DMS53 treated with DMSO at 0.1 percent for 48 hours (cell line): ENCODE measurements at regions not wholly inside any gene's neighbourhood (a gene's known extent, or its start where the extent isn't known, plus 50 kb on each side); places are given as distances from the start of the nearest gene placed in this dataset.

Experiments
- DNase-seq: peaks from one replicate; lab custom pipeline; 2025; ENCODE audit not compliant: unreplicated experiment; lab: John Stamatoyannopoulos, UW

DNA sequence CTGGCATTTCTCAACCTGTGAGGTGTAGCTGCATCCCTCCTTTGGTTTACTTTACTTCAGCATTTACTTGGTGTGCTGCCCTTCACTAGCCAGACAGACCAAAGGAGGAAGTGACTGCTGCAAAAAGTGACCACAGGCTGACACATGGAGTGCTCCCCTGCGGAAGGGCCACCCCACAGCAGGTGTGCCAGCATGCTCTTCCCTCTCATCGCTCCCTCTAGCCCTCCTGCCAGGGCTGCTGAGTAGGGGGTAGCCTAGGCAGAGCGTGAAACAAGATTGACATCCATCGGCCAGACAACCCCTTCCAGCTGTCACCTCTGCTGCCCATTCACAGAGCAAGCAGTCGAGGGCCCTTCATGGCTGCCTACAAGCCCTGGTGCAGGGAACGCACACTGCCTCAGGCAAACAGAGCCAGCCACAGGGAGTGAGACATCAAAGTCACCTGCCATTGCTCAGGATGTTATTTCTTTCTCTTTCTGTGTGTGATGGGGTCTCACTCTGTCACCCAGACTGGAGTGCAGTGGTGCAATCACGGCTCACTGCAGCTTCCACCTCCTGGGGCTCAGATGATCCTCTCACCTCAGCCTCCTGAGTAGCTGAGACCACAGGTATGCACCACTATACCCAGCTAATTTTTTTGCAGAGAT lies 102.0 kb upstream of the RPS6KA2 start:
- no peak for DNase-seq

DNA sequence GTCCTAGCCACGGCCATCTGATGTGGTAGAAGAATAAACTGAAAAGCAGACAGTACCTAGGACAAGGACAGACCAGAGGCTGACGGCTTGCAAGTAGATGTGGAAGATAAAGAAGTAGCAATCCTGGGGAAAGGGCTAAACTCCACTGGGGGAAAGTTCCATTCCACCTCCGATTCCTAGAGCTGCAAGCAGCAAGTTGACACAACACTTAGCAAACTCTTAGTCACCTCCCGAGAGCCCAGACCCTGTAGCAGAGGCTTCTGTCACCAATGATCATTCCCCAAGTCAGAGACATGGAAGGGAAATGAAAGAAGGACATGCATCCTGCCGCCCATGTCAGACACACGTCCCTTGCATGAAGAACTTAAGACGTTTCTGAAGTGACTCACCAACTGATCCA lies 99.2 kb upstream of the RPS6KA2 start:
- DNase-seq = no peak

DNA sequence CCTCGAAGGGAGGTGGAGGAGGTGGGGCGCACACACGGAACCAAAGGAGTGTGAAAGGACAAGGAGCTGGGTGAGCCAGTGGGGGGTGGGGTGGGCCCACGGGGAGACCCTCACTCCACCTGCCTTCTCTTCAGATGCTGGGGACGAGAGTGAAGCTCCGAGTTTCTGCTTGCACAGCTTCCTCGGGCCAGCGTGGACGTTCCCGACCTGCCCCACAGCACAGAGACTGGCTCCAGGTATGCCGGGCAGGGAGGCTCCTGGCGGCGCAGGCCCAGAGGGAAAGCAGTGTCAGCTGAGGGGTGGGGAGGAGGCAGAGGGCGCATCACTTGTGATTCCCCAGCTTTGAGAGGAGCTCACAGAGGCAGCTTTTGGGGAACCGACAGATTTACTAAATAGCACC lies 98.5 kb upstream of the RPS6KA2 start:
- DNase-seq = no peak

DNA sequence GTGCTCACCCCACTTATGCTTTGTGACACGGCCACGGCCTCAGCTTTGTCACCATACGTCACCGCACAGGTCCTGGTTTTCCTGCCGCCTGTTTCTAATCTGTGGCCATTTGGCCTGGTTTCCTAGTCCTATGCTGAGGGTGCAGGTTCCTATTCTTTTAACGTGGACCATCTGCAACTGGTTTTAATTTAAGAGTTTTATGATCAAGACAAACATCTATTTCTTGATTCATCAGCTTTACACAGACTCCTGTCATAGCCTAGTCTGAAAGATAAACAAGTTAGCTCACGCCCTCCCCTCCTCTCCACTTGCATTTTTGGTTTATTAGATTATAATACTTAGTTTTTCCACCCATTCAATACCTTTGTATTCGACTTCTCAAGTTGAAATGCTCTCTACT lies 97.5 kb upstream of the RPS6KA2 start:
- no peak for DNase-seq

DNA sequence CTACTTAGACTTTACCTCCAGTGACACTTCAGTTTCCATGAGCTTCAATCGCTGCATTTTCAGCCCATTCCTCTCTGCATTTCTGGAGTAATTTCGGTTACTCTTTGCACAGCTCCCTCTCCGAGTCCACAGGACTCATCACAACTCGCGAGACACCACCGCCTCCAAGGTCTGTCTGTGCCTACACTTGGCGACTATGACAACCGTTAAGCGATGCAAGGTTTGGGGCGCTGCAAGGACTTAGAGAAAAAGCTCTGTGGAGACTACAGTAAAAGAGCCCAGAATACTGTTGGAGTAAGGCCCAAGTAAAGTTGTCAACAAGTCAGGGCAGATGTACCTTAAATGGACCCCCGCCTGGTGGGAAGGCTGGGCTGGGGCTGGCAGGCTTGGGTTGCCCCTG lies 95.7 kb upstream of the RPS6KA2 start:
- no peak for DNase-seq

DNA sequence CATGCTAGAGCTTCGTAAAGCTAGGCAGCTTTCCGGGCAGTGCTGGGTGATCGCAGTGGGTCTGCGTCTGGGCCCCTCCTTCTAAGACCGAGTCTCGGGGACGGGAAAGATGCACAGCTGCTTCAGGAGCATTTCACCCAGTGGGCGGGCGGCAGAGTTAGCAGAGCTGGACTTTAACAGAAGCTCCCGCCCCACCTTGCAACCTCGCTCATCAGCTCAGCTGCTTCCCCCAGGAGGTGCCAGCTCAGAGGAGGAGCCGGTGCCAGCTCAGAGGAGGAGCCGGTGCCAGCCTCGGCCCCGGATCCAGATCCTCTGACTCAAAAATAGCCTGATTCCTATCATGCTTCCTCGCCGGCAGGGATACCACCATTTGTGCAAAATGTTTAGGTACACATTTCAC lies 94.5 kb upstream of the RPS6KA2 start:
- no peak for DNase-seq

DNA sequence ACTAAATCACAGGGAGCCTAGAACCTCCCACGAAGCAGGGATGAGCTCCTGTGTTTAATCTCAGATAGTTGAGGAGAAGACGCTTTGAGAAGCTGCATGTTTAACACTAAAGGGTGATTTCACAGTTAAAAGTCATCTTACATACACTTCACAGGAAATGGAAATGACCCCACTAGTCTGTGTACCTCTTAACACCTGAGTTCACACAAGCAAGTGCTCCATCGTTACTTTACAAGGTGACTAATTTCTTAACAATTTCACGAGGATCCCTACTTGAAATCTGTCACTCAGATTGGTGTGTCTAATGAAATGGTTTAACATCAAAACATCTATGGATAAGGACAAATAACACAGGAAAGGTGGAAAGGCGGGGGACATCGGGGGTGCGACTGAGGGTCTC lies 93.8 kb upstream of the RPS6KA2 start:
- DNase-seq = no peak

DNA sequence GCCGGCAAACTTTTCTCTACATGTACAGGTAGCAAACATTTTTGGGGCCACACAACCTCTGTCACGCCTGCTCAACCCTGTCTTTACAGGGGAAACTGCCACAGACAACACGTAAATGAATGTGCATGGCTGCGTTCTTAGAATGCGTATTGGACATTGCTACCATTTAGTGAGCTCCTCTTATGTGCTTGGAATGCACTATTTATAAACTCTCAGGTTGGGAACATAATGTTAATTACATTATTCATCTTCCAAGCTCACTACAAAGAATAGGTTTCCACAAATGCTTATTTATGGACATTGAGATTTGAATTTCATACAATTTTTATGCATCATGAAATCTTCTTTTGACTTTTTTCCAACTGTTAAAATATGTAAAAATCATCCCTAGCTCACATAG lies 92.0 kb upstream of the RPS6KA2 start:
- no peak for DNase-seq

DNA sequence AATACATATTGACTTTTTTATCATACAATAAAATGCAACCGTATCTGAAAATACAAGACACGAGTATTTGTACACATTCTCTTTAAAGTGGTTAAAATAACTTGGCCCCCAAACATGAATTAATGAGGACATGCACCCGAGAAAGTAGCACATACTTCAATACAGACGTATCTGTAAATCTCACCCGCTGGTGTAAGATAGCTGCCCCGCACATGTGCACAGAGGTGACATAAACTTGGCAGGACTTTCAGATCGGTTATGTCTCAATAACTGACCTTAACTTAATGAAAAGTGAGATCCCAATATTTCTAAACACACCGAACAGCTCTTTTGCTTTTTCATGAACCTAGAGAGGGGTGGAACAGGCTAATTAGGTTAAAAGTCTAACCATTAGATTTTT lies 91.5 kb upstream of the RPS6KA2 start:
- no peak for DNase-seq

DNA sequence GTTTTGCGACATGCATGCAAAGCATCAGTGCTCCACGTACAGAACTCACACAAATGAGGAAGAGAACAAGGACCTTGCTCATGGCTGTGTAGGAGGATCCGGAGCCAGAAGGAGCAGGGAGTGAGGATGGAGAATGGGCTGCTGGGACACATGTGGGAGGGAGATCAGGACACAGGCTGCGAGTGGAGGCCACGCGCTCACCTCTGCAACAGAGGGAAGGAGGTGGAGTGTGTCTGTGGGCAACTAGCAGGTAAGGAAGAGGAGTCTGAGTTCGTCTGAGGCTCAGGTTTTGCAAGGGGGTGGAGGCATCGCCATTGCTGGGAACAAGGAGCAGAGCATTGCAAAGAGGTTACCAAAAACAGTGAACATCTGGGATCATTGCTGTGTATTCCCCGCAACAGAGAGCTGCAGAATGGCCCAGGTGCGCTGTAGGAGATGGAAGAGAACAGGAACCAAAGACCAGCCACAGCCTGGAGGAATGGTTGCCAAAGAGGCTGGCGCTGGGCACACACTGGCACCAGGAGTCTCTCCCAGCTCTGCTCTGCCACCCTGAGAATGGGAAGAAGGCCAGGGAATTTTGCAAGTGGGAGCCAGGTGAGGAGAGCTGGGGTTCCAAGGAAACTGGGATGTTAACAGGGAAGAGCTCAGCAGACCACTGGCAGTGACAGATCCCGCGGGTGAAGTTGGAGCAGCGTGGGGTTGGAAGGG lies 90.0 kb upstream of the RPS6KA2 start:
- DNase-seq = no peak

DNA sequence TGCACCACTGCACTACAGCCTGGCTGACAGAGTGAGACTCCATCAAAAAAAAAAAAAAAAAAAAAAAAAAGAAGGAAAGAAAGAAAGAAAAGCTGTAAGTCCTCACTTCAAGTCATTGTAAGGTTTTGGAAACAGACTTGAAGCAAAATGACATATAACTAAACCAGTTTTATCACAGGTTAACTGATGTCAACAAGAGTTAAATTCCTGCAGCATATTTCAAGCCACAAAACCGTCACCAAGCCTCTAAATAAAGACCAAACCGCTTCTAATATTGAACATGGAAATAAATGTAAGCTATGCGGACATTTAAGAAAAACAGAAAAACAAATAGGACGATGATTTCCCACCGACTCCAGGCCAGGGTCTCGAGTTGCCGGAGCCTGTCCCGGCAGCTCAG lies 88.9 kb upstream of the RPS6KA2 start:
- no peak for DNase-seq

DNA sequence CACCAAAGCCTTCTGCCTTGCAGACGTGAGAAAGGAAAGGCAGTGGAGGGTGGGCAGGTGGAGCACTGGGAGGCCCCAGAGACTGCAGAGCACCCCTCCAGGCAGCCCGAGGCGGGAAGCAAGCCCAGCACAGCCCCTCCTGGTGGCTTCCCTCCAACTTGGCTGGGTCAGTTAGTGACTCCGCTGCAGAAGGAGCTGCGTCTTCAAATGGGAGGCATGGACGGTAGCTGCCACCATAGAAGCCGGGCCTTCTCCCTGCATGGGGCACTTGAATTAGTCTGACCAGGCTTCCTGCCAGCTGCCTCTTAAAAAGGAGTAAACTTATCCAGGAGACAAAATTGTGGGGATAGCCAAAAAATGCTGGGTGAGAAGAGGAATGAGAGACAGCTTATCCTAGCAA lies 88.0 kb upstream of the RPS6KA2 start:
- no peak for DNase-seq

DNA sequence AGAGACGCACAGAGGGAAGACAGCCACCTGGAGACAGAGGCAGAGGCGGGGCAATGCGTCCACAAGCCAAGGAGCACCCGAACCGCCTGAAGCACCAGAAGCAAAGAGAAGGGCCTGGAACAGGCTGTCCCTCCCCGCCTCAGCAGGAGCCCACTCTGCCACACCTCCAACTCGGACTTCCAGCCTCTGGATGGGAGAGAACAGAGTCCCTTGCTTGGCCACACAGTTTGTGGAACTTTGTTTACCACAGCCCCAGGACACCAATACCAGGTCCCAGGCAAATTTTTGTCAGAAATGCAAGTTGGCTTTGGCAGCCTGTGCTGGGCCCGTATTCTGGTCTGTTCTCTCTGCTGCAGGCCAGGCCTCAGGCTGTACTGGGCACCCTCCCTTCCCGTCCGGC lies 87.5 kb upstream of the RPS6KA2 start:
- no peak for DNase-seq

DNA sequence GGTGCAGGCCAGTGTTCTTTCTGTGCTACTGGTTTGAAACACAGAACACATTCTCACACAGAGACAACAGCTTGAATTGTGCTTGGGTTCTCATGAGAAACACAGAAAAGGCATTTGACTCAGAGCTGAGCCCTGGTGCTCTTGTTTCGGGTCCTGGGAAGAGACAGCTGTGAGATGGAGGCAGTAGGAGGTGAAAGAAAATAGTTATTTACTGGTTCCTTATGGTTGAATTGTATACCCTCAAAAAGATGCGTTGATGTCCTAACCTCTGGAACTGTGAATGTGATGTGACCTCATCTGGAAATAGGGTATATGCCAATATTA lies 87.1 kb upstream of the RPS6KA2 start:
- DNase-seq = no peak

DNA sequence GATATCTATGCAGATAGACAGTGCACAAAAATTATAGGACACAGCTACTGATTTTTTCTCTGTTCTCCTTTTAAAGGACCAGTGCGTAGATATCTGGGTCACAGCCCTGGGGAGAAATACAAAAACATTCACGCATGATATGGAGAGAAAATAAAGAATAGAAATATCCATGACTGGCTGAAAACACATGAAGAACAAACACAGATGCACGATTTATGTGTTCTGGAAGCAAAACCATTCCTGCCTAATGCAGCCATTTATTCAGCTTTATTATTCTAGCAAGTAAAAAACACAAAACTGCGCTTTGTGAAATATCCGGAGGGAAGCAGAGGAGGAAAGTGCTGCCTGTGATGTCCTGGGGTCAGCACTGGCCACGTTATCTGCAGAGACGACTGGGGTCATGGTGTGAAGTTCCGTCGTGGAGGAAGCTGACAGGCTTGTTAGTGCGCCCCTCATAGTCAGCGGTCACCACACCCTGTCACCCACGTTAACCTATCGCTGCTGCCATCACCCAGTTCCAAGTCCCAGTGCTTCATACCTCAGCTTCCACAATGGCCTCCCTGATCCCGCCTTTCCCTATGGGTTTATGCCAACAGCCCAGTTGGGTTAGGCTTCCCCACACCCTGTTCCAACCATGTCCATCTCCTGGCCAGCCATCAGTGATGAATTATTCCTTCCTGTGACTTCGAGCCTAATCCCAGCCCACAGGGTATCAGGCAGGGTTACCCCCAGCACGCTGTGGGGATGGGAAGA lies 86.6 kb upstream of the RPS6KA2 start:
- no peak for DNase-seq

DNA sequence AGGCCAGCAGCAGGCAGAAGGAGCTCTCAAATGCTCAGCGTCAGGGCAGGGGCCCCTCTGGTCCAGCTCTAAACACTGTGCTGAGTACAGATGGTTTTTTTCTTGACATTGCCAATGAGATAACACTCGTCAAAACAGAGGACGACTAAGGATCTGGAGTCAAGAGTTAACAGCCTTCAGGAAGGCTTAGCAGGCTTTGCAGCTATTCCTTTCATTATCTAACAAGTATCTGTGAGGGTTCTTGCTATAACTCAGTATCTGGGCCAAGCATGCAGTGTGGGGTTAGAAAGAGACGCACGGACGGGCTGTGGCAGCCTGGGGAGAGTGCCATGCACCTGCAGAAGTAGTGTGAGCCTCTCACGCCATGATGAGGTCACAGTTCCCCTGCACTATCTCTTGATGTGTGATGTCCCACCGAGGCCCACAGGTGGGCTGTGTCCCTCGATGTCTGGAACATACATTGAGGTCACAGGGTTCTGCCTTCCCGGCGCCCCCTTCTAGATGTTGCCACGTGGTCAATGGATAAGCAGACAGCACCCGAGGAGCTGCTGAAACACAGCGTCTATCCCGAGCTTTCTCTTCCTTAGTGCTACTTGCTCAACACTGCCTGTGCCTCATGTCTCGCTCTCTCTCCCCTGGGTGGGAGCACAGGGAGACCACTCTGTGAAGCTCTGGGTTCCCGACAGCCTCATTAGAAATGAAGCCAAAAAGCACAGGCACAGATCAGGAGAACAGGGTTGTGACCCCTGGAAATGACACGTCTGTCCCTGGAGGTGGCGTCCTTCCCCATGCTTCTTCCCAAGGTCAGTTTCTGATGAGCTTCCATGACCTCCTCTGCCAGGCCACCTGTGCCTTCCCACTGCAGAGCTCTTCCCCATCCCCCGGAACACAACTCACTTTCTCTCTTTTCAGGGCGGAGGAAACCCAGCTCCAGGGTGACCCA lies 85.5 kb upstream of the RPS6KA2 start:
- DNase-seq = no peak

DNA sequence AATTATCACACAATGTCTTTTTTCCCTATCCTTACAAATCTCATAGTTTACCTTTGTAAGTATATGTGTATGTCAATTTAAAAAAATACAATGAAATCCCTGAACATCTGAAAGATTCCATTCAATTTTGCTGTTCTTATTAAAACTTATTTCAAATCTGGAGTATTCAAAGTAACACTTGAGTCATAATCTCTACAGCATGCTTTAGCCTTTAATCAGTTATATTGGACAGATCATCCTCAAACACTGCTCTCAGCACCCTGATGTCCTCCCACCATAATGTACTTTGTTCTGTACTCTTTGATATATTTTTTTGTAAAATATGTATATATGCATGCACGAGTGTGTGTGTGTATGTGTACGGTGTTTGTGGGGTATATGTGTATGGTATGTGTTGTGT lies 83.0 kb upstream of the RPS6KA2 start:
- DNase-seq = no peak

DNA sequence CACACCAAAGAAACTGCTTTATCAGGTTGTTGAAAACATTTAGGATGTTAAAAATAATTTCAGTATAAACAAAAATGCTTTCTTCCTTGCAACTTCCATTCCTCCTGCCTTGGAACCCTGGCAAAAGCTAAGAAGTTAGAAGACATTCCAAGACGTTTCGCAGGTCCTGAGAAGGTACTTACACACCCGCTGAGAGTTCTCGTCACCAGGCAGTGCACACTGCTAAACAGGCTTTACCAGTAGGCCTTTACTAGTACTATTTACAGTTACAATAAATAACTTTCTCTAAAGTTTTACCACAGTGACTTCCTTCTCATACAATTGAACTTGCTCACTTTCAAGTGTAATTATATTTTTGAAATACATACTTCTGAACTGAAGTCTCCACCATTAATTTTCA lies 81.4 kb upstream of the RPS6KA2 start:
- DNase-seq = no peak

DNA sequence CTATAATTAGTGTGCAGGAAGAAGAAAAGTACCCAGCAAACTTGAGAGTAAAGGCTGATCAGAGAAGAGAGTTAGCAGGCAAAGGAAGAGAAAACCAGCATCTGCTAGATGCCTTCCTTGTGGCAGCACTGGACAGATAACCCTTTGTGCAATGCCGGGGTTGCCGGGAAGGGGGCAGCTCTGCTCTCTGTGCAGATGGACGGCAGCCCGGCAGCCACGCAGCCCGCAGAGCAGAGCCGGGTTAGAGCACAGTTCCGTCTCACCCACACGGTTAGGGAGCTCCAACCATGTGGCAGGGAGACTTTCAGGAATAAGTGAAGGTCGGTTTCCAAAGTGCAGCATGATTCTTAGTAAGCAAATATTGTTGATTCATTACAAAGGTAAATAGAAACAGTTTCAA lies 80.0 kb upstream of the RPS6KA2 start:
- DNase-seq = peak; percentile 55

DNA sequence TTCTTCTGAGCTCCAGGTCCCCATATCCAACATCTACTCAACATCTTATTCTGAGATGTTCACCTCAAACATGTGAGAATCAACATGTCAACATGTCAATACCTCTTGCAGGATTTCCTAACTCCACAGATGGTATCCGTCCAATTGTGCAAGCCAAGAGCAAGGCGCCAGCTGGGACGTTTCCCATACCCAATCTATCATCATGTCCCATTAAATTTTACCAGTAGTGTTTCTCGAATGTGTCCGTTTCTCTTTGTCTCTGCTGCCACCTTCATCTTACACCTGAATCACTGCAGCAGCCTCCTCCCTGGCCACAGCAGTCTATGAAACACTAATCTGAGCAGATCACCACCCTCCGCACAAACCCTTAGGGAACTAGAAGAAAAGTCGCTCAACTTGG lies 78.0 kb upstream of the RPS6KA2 start:
- DNase-seq = no peak

DNA sequence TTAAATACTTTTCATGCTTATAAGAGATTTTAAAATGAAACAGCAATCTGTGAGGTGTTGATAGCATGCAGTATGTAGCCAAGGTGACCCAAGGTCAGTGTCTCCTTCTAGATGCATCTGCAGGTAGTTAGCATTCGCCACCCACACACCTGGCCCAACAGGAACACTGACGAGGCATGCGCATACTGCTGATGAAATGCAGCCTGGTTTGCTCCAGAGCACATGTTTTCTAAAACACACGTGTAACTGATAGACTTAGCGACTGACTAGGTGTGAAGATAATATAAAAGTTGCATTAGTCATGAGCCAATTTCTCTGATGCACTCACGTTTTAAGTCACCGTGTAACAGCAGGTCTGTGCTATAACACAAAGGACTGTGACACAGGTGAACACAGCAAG lies 77.1 kb upstream of the RPS6KA2 start:
- no peak for DNase-seq
